NCI-H69 (cell line): ENCODE measurements at regions not wholly inside any gene's neighbourhood (a gene's known extent, or its start where the extent isn't known, plus 50 kb on each side); places are given as distances from the start of the nearest gene placed in this dataset.
"Not testable (repeated sequence)": the region's sequence is repeated elsewhere in the genome, so short reads cannot be mapped to it uniquely, and the experiment has no call there.

Experiments
- DNase-seq: peaks from one replicate; lab custom pipeline; 2025; lab: John Stamatoyannopoulos, UW

GRCh38 chr22:45061332-45061731, 51.5 kb upstream of the PHF21B start:
- DNase-seq = no peak

DNA sequence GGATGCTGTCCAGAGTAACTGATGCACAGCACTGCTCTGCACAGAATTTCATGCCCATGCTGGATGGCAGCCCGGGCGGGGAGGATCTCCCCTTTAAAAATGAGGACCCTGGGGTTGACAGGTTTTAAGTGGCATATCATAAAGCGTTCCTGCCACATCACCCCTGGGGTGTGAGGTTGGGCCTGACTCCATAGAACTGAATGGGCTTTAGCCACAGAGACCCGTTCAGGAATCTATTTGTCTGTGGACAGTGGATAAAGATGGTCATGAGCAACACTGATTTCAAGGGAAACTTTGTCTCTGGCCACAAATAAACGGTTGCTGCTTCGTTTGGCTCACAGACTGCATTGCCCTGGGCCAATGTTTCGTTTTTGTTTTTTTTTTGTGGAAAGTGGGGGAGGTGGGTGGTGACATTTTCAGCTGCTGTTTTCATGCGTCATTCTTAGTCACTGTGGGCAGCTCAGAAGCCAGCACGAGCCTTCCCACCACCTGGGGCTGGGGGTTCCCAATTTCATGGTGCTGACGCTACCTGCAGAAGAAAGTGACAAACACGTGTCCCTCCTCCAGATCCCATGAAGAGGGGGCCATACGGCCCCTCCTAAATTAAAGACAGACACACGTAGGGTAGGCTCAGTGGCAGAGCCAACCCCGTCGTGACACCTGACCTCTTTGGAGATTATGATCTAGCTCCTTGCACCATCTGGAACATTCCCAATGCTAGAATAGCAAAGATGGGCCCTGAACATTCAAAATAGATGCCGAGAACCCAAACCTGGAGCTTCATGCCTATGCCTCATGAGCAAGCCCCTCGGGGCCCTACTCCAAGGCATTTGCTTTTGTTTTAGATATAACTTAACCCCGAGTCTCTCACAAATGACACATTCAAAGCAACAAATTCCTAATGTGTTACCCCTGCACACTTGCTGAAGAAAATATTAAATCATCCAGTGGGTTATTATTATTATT, 54.8 kb upstream of the PHF21B start:
- DNase-seq = no peak

DNA sequence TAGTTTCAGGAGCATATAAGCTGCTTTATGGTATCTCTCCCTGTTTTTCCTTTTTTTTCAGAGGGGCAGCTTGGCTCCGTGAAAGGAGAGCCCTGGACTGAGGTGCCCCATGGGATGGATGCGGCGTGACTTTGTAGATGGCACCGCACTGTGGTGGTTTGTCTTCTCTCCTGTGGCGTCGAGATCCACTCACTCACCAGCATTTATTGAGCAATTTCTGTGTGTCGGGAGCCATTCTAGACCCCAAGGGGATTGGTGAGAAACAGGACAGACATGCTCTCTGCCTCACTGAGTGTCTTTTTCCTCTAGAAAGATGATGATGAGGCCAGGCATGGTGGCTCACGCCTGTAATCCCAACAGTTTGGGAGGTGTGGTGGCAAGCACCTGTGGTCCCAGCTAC, 55.9 kb upstream of the PHF21B start:
- no peak for DNase-seq

- no peak for DNase-seq
These were observed 57.9 kb upstream of the PHF21B start for GRCh38 chr22:45067731-45068130.

- no peak for DNase-seq
These were observed 60.1 kb upstream of the PHF21B start for GRCh38 chr22:45069925-45070324.

GRCh38 chr22:45071618-45072017, 61.8 kb upstream of the PHF21B start:
- peak; percentile 45 for DNase-seq

- peak; percentile 93 for DNase-seq
These were observed 62.6 kb upstream of the PHF21B start for GRCh38 chr22:45072322-45072903.

DNA sequence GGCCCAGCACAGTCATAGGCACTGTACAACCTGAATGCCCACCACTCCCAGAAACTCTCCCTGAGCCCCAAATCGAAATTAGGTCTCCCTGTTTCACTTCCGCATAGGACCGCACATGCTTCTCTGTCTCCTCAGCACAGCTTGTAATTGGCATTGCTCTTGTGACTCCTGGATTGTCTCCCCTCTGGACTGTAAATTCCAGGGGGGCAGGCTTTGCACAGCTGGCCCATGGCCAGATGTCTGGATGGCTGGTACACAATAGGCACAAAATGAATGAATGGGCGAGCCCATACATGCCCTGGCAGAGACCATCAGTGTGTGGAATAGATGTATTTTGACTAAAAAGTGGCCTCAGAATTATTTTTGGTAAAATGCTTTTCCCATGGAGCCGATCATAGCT, 63.3 kb upstream of the PHF21B start:
- DNase-seq = peak; percentile 94

GRCh38 chr22:45077286-45077685, 67.5 kb upstream of the PHF21B start:
- peak; percentile 27 for DNase-seq

- no peak for DNase-seq
These were observed 68.1 kb upstream of the PHF21B start for GRCh38 chr22:45077826-45078334.

GRCh38 chr22:45082795-45083194, 73.0 kb upstream of the PHF21B start:
- peak; percentile 55 for DNase-seq

DNA sequence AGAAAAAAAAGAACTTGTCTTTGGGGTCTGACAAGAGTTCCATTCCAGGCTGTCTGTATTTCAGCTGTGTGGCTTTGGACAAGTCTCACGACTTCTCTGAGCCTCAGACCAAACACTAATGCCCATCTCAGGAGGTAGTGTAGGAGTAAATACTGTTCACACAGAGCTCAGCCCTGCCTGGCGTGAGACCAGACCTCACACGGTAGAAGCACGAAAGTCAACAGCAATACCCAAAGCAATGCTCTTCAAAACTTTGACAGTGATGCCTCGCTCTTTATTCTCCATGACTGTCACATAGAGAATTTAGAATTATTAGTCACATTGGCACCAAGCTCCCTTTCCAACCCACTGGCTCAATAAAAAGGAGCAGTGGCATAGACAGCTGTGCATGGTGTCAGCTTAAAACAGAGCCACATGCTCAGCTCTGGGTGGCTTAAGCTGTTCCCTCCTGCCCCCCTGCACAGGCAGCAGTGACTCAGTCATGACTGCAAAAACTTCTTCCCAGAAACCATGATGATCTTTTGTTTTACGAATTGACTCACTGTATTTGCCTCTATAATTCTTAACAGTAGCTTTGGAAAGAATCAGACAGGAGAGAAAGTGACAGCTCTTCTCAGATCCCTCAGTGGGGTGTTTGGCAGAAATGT, 74.0 kb upstream of the PHF21B start:
- no peak for DNase-seq

DNA sequence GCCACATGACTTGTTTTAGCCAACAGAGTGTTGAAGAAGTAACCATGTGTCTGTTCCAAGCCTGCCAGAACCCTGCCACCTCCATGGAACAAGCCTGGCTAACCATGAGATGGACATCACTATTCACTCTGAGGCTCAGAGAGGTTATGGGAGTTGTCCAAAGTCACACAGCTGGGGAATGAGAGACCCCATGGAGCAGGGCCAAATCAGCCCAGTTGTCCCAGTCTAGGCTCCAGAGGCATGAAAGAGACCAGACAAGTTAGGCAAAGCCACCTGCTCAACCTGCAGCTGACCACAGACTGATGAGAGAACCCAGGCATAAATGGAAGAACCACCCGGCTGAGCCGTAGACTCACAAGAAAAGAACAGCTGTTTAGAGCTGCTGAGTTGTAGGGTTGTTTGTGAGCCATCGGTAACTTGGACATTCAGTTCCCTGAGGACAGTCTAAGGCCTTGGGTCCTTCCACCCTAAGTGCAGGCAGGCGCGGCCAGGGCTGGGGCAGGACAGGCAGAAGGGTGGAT, 74.7 kb upstream of the PHF21B start:
- no peak for DNase-seq

DNA sequence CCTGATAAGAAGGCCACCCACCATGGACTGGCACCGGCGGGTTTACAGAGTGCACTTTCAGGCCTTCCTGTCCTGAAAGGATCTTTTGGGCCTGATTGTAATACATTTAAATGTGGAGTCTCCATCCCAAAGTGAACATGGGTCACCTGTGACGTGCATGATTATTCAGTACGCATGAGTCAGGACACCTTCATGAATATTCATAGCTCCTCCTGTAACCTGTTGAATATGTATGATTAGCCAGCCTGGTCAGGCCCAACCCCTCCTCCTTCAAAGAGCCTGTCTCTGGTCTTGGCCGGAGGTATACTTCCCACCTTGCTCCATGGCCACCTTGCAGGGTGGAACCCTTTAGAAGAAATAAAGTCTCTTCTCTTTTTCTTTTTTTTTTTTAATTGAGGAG, 75.9 kb upstream of the NUP50 start:
- DNase-seq = no peak

DNA sequence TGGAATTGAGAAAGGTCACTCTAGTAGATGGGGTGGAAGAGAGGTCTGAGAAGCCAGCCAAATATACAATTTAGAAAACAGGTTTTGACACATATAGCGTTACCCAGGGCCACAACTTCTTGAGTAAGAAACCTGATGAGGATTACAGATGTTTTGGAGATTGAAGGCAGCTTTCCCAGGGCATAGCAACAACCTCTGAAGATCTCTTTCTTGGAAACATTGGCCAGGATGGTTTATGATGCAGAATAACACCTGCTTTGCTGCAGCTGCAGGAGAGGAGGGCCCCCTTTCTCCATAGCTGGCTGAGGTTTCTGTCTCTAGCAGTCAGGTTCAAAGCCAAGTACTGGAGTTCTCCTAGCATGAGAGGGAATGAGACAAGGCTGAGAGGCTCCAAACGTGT, 75.1 kb upstream of the NUP50 start:
- DNase-seq = no peak

DNA sequence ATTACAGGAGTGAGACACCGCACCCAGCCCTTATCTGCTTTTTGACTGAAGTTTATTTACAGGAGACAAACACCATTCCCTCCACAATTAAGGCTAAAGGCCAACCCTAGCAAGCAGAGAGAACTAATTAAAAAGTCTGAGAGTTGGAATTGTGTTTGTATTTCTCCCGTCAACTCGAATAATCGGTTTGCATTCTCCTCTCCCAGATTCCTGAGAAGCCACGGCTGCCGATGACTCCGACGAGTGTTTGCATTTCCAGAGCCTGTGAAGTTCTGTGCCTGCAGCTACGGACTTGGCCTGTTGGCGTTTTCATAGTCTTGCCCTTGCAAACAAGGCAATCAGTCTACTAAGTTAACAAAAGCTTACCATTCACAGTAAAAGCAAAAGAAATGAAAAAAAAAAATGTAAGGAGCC, 73.2 kb upstream of the NUP50 start:
- peak; percentile 35 for DNase-seq

DNA sequence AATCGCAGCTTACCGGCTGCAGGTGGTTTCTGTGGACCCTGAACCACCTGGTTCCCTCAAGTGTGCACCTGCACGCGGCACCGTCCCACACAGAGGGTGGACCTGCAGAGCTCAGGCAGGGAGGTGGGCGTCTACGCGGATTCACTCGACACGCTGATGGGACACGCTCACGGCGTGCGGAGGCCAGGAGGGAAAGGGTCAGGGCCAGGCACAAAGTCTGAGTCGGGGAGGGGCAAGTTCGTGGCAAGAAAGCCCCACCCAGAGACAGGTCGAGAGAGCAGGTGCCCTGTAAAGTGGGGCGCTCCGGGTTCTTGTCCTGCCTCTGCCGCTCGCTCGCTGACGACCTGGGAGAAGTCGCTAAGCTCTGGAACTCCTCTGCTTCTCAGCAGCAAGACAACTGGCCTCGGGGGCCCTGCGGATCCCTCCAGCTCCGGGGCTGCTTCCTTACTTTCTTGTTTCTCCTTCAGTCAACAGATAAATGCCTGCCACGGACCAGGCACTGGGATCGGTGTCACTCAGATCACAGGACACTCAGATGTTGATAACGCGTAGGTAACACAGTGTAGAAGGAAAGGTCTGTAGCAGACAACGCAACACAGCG, 72.4 kb upstream of the NUP50 start:
- DNase-seq = no peak

DNA sequence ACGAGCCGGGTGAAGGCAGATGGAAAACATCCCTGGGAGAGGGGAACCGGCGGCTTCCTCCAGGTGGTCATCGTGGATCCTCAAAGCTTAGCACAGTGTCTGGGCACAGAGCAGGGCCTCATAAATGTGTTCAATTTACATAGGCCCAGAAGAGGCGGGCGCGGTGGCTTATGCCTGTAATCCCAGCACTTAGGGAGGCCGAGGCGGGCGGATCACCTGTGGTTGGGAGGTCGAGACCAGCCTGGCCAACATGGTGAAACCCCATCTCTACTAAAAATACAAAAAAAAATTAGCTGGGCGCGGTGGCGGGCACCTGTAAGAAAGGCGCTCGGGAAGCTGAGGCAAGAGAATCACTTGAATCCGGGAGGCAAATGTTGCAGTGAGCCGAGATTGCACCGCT, 71.8 kb upstream of the NUP50 start:
- DNase-seq = not testable (repeated sequence)

GRCh38 chr22:45092644-45093043, 71.1 kb upstream of the NUP50 start:
- DNase-seq = no peak

GRCh38 chr22:45093609-45094008, 70.1 kb upstream of the NUP50 start:
- no peak for DNase-seq

DNA sequence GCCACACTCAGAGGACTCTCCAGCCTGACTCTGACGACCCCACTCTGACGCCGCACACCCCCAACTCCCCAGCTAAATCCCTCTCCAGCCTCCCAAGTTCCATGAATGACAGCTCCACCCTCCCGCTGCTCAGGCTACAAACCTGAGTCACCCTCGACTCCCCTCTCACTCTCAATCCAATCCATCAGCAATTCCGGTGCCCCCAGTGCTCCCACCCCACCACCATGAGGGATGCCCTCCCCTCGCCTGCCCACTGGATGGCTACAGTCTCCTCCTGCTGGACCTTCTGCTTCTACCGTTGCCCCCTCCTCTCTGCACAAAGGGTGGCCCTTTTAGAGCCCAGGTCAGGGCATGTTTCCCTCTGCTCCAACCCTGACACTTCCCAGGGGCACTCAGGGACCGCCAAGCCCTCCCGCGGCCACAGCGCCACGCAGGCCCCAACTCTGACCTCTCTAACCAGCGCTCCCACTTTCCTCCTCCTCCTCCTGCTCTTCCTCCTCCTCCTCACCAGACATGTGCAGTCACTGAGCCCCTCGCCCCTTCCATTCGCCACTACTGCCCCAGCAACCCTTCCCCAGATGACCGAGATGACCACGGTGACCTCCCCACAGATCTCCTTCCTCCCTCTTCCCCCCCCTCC, 69.5 kb upstream of the NUP50 start:
- no peak for DNase-seq

GRCh38 chr22:45094825-45095224, 68.9 kb upstream of the NUP50 start:
- DNase-seq = no peak
